Gastrocnemius medialis (tissue), 4 donors: ENCODE measurements at regions not wholly inside any gene's neighbourhood (a gene's known extent, or its start where the extent isn't known, plus 50 kb on each side); places are given as distances from the start of the nearest gene placed in this dataset.

Experiments used
- POLR2A ChIP-seq, 2 donors: fragments of 450-650 bp; IDR thresholded peaks; one replicate each; pipeline ENCODE4 v1.6.1; 2017; ENCODE audit warnings: antibody characterized with exemption in 2 of 2, mild to moderate bottlenecking in 2 of 2, moderate library complexity in 2 of 2
- TF ChIP-seq, protein P1 (sequence below), 5 experiments: fragments of 450-650 bp in 3 of 5; fragments of 200-600 bp in 2 of 5; sonication (generic) in 2 of 5; IDR thresholded peaks in 4 of 5; conservative IDR thresholded peaks in 1 of 5; 1 replicate in 4 of 5; 2 replicates in 1 of 5; pipeline ENCODE4 v1.5.1; 2016 to 2019; ENCODE audit warnings: antibody characterized with exemption in 5 of 5, mild to moderate bottlenecking in 3 of 5, moderate library complexity in 3 of 5

DNA sequence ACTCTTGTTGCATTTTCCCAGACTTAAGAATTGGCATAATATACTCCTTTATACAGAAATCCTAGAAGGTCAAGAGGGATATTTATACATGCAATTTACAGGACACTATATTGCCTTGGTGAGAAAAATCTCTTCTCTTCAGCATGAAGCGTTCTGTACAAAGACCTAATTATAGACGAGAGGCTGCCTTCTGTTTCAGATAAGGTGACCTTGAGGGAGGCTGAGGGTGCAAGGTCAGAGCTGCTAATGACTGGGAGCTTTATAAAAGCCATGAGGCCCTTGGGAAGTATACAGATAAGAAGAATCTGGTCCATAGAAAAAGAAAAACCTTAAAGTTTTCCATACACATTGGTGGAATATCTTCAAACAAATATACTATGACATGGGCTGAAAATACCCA lies 156.3 kb upstream of the SOX9 start:
- TF ChIP-seq, protein P1, sequence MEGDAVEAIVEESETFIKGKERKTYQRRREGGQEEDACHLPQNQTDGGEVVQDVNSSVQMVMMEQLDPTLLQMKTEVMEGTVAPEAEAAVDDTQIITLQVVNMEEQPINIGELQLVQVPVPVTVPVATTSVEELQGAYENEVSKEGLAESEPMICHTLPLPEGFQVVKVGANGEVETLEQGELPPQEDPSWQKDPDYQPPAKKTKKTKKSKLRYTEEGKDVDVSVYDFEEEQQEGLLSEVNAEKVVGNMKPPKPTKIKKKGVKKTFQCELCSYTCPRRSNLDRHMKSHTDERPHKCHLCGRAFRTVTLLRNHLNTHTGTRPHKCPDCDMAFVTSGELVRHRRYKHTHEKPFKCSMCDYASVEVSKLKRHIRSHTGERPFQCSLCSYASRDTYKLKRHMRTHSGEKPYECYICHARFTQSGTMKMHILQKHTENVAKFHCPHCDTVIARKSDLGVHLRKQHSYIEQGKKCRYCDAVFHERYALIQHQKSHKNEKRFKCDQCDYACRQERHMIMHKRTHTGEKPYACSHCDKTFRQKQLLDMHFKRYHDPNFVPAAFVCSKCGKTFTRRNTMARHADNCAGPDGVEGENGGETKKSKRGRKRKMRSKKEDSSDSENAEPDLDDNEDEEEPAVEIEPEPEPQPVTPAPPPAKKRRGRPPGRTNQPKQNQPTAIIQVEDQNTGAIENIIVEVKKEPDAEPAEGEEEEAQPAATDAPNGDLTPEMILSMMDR (IDR thresholded peaks at IDR 0.05 in 4 of 5, conservative IDR thresholded peaks at IDR 0.05 in 1 of 5): no peak
- no peak for TF ChIP-seq POLR2A (IDR thresholded peaks at IDR 0.05)
